ENCODE measurements at regions not wholly inside any gene's neighbourhood (a gene's known extent, or its start where the extent isn't known, plus 50 kb on each side); places are given as distances from the start of the nearest gene placed in this dataset.

DNA sequence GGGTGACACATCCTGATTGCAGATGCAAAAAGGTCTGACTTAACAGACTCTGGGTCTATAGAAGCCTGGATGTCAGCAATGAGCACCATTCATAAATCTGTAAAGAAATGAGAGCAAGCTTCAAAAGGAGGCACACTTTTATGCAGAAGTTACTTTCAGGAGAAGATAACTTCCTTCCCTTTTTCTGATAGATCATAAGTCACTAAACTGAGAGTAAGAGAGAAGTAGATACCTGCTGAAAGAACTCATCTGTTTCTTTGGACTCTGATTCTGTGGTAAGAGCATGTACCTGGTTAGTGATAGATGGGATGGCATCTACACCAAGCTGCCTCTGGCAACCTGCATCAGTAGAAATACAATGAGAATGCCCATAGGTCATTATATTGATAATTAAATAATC is 525.6 kb downstream of the CETN3 start:
- intact Hi-C loops (cut with micrococcal nuclease): no loop called here
- H3K4me3 Mint-ChIP-seq (ENCODE audit: low read depth): no peak overlapping the region

DNA sequence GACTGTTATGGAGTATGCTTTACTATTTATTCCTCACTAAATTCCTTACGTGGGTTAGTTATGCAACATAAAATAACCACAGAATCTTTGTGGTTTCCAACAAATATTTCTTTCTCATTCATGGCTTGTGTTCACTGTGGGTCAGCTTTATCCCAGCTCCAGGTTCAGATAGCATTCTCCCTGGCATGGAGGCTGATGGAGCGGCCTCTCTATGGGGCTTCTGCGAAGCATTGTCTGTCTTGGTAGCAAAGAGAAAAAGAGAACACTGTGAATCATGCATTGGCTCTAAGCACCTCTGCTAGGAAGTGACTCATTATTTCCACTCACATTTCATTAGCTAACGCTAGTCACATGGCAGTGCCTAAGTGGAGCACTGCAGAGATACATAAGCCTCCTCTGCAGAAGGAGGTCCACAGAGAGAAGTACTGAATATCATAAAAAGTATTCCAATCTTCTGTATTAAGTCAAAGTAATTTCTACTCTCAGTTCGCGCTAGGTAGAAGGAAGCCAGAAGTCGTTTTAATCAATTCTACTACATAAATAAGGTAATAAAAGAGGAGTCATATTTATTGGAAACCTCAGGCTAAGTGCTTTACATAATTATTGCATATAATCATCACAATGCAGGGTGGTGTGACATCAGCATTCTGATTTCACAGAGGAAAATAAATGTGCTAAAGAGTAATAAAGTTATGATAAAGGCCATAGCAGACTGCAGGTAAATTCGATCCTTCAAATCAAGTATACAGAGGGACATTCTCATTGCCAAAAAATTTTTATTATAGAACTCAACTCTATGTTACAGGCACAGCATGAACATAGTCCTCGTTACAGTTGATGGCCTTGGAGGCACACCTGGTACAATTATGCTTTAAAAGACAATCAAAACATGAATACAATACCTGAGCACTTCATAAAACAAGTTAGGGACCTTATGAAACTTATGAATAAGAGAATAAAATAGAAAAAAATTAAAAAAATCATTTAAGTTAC is 531.1 kb downstream of the CETN3 start:
- DNase-seq (ENCODE audit: low spot score): no peak
- no peaks in the 10 kb centered on the region for H3K27me3 Mint-ChIP-seq (ENCODE audit: low read depth)
- intact Hi-C loops (cut with micrococcal nuclease): no loop called here
- H3K4me1 Mint-ChIP-seq (ENCODE audit: low read depth): no peaks in the 10 kb centered on the region
- no peak overlapping the region for H3K4me3 Mint-ChIP-seq (ENCODE audit: low read depth)
- no peak overlapping the region for H3K27ac Mint-ChIP-seq
- no peaks in the 10 kb centered on the region for H3K9me3 Mint-ChIP-seq
- H3K36me3 Mint-ChIP-seq (ENCODE audit: low read depth): no peaks in the 10 kb centered on the region

More for the DNA sequence above, 525.6 kb downstream of the CETN3 start:
- Mint-ChIP-seq H3K9me3 (no peaks in the 10 kb centered on the region), H3K36me3 (ENCODE audit: low read depth) (no peaks in the 10 kb centered on the region), H3K4me1 (ENCODE audit: low read depth) (no peaks in the 10 kb centered on the region), H3K27ac (no peak overlapping the region), H3K27me3 (ENCODE audit: low read depth) (no peaks in the 10 kb centered on the region)
- no peak for DNase-seq (ENCODE audit: low spot score)

DNA sequence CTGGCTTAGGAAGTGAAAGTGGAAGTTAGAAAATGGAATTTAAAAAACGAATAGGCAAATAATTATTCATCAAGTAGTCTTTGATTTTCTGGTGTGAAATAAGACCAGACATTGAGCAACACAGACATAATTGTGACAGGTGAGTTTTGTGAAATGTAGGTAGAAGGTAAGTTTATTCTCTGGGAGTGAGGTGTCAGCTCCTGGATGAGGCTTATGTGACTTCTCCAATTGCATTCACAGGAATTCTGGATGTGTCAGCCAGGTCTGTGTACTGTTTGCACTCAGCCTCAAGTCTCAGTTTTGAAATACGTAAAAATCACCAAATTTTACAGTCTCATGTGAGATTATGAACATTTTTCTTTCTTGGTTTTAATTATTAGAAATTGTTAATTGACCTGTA is 537.6 kb downstream of the CETN3 start:
- Mint-ChIP-seq H3K4me1 (ENCODE audit: low read depth) (no peaks in the 10 kb centered on the region), H3K27me3 (ENCODE audit: low read depth) (no peaks in the 10 kb centered on the region), H3K36me3 (ENCODE audit: low read depth) (no peaks in the 10 kb centered on the region), H3K27ac (no peak overlapping the region), H3K9me3 (no peaks in the 10 kb centered on the region), H3K4me3 (ENCODE audit: low read depth) (no peak overlapping the region)
- intact Hi-C loops (cut with micrococcal nuclease): no loop called here
- no peak for DNase-seq (ENCODE audit: low spot score)

DNA sequence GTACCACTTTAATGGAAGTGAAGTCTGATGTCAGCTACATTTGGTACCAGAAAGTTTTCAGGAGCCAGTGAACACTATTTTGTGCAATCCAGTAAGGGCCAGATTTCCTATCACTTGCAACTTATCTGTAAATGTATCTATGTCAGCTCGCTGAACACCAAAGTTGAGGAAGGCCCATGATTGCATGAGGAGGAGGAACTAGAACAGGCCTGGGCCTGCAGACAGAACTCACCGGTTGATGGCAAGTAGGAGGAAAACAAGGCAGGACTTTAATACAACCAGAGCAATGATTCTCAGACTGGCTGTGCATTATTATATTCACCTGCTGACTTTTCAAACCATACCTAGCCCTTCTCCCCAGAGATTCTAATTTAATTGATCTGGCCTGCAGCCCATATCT is 540.2 kb downstream of the CETN3 start:
- no peaks in the 10 kb centered on the region for H3K36me3 Mint-ChIP-seq (ENCODE audit: low read depth)
- H3K9me3 Mint-ChIP-seq: no peaks in the 10 kb centered on the region
- no peak overlapping the region for H3K27ac Mint-ChIP-seq
- H3K27me3 Mint-ChIP-seq (ENCODE audit: low read depth): no peaks in the 10 kb centered on the region
- intact Hi-C loops (cut with micrococcal nuclease): no loop called here
- no peak for DNase-seq (ENCODE audit: low spot score)
- H3K4me3 Mint-ChIP-seq (ENCODE audit: low read depth): no peak overlapping the region
- H3K4me1 Mint-ChIP-seq (ENCODE audit: low read depth): no peaks in the 10 kb centered on the region

DNA sequence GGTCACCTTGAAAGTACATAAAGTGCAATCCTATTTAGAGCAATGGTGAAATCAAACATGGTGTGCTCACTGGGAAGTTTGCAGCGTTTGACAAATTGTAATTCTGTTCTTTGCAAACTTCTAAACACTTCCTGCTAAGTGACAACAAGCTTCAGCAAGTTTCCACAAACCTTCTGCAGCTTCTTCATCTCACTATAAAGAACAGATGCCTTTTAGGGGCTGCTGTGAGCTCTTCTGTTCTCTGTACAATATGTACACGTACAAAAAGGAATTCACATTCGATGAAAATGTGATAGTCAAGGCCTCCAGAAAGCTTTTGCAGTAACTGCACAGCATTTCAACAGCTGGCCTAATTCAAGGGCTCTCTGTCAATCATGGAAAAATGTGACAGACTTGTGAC is 543.1 kb downstream of the CETN3 start:
- no peak for DNase-seq (ENCODE audit: low spot score)
- Mint-ChIP-seq H3K27ac (no peak overlapping the region), H3K4me3 (ENCODE audit: low read depth) (no peak overlapping the region), H3K4me1 (ENCODE audit: low read depth) (no peaks in the 10 kb centered on the region), H3K9me3 (no peaks in the 10 kb centered on the region), H3K36me3 (ENCODE audit: low read depth) (no peaks in the 10 kb centered on the region), H3K27me3 (ENCODE audit: low read depth) (no peaks in the 10 kb centered on the region)
- intact Hi-C loops (cut with micrococcal nuclease): no loop called here

- H3K9me3 Mint-ChIP-seq: no peaks in the 10 kb centered on the region
- H3K36me3 Mint-ChIP-seq (ENCODE audit: low read depth): no peaks in the 10 kb centered on the region
- H3K27ac Mint-ChIP-seq: no peak overlapping the region
- no peaks in the 10 kb centered on the region for H3K27me3 Mint-ChIP-seq (ENCODE audit: low read depth)
- no peak overlapping the region for H3K4me3 Mint-ChIP-seq (ENCODE audit: low read depth)
- intact Hi-C loops (cut with micrococcal nuclease): no loop called here
- no peak for DNase-seq (ENCODE audit: low spot score)
- H3K4me1 Mint-ChIP-seq (ENCODE audit: low read depth): no peaks in the 10 kb centered on the region
These were observed 544.6 kb downstream of the CETN3 start for GRCh38 chr5:89864941-89865340.

DNA sequence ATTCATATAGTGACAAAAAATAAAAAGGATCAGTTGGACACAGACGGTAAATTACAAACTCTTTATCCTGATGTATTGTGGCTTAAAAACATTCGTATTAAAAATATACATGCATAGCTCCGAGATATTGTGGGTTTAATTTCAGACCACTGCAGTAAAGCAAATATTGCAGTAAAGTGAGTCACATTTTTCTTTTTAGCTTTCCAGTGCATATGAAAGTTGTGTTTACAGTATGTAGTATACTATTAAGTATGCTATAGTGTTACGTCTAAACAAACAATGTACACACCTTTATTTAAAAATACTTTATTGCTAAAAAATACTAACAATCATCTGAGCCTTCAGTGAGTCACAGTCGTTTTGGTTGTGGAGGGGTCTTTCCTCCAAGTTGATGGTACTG is 551.8 kb downstream of the CETN3 start:
- H3K36me3 Mint-ChIP-seq (ENCODE audit: low read depth): no peaks in the 10 kb centered on the region
- no peak for DNase-seq (ENCODE audit: low spot score)
- no peaks in the 10 kb centered on the region for H3K27me3 Mint-ChIP-seq (ENCODE audit: low read depth)
- no peak overlapping the region for H3K27ac Mint-ChIP-seq
- intact Hi-C loops (cut with micrococcal nuclease): no loop called here
- no peaks in the 10 kb centered on the region for H3K9me3 Mint-ChIP-seq
- no peaks in the 10 kb centered on the region for H3K4me1 Mint-ChIP-seq (ENCODE audit: low read depth)
- no peak overlapping the region for H3K4me3 Mint-ChIP-seq (ENCODE audit: low read depth)

- no peaks in the 10 kb centered on the region for H3K36me3 Mint-ChIP-seq (ENCODE audit: low read depth)
- DNase-seq (ENCODE audit: low spot score): no peak
- H3K27me3 Mint-ChIP-seq (ENCODE audit: low read depth): no peaks in the 10 kb centered on the region
- no peaks in the 10 kb centered on the region for H3K9me3 Mint-ChIP-seq
- no peak overlapping the region for H3K27ac Mint-ChIP-seq
- H3K4me1 Mint-ChIP-seq (ENCODE audit: low read depth): no peaks in the 10 kb centered on the region
- no peak overlapping the region for H3K4me3 Mint-ChIP-seq (ENCODE audit: low read depth)
- intact Hi-C loops (cut with micrococcal nuclease): no loop called here
These were observed 554.1 kb downstream of the CETN3 start for GRCh38 chr5:89855417-89855816.

DNA sequence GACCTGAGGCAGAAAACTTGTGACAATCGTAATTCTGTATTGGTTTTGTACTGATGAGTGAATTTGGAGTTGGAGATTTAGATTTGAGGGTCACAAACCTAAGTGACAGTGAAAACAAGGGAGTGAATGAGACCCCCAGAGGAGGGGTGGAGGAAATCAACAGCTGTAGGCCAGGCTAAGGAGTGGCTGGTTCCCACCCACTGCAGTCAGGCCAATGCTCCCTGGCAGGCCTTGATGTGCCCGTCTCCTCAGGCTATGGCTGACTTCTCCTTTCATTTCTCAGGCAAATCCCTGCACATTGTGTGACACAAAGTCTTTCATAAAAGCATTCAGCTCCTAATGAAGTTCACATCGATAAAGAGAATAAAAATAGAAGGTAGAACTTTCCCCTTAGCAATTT is 557.6 kb downstream of the CETN3 start:
- intact Hi-C loops (cut with micrococcal nuclease): no loop called here
- no peak for DNase-seq (ENCODE audit: low spot score)

DNA sequence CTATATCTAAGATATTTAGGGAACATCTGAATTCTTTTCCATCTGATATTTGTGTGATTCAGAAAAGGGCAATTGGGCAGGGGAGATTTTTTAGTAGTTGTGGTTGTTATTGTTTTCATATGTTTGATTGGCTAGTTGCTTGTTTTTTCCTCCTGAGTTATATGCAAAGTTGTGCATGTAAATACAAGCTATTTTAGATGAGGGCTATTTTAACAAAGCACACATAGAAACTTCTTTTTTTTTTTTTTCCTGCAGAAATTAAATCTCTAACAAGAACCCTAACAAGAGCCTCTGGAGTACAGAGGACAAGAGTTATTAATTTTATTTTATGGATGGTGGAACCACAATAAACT is 559.1 kb downstream of the CETN3 start:
- H3K9me3 Mint-ChIP-seq: no peaks in the 10 kb centered on the region
- H3K27me3 Mint-ChIP-seq (ENCODE audit: low read depth): no peaks in the 10 kb centered on the region
- no peak overlapping the region for H3K27ac Mint-ChIP-seq
- H3K4me1 Mint-ChIP-seq (ENCODE audit: low read depth): no peaks in the 10 kb centered on the region
- DNase-seq (ENCODE audit: low spot score): no peak
- no peak overlapping the region for H3K4me3 Mint-ChIP-seq (ENCODE audit: low read depth)
- intact Hi-C loops (cut with micrococcal nuclease): no loop called here
- H3K36me3 Mint-ChIP-seq (ENCODE audit: low read depth): no peaks in the 10 kb centered on the region

More for the DNA sequence above, 557.6 kb downstream of the CETN3 start:
- no peak overlapping the region for H3K27ac Mint-ChIP-seq
- no peaks in the 10 kb centered on the region for H3K36me3 Mint-ChIP-seq (ENCODE audit: low read depth)
- no peaks in the 10 kb centered on the region for H3K4me1 Mint-ChIP-seq (ENCODE audit: low read depth)
- H3K9me3 Mint-ChIP-seq: no peaks in the 10 kb centered on the region
- H3K27me3 Mint-ChIP-seq (ENCODE audit: low read depth): no peaks in the 10 kb centered on the region
- H3K4me3 Mint-ChIP-seq (ENCODE audit: low read depth): no peak overlapping the region

GRCh38 chr5:89849830-89850512 is 559.6 kb downstream of the CETN3 start:
- DNase-seq (ENCODE audit: low spot score): no peak
- H3K4me3 Mint-ChIP-seq (ENCODE audit: low read depth): no peak overlapping the region
- intact Hi-C loops (cut with micrococcal nuclease): no loop called here
- no peaks in the 10 kb centered on the region for H3K4me1 Mint-ChIP-seq (ENCODE audit: low read depth)
- no peaks in the 10 kb centered on the region for H3K27me3 Mint-ChIP-seq (ENCODE audit: low read depth)
- H3K36me3 Mint-ChIP-seq (ENCODE audit: low read depth): no peaks in the 10 kb centered on the region
- H3K9me3 Mint-ChIP-seq: no peaks in the 10 kb centered on the region
- no peak overlapping the region for H3K27ac Mint-ChIP-seq

DNA sequence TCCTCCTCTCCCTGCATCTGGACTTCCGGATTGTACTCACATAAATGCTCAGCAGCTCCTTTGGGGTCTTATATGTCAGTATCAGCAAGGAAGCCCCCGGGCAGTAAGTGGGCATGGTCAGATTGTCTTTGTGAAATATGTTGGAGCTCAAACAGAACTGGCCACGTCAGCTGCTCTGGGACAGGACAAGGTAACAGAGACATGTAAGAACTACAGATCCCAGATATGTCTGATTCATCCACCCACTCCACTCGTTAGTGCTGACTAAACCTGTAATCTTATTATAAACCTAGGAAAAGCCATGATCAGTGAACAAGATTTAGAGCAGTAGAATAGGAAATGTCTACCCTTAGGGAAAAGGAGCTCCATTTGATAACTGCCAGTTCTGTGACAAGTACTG is 561.8 kb downstream of the CETN3 start:
- intact Hi-C loops (cut with micrococcal nuclease): no loop called here
- no peaks in the 10 kb centered on the region for H3K27me3 Mint-ChIP-seq (ENCODE audit: low read depth)
- no peak overlapping the region for H3K4me3 Mint-ChIP-seq (ENCODE audit: low read depth)
- H3K27ac Mint-ChIP-seq: no peak overlapping the region
- no peaks in the 10 kb centered on the region for H3K9me3 Mint-ChIP-seq
- H3K36me3 Mint-ChIP-seq (ENCODE audit: low read depth): no peaks in the 10 kb centered on the region
- DNase-seq (ENCODE audit: low spot score): no peak
- no peaks in the 10 kb centered on the region for H3K4me1 Mint-ChIP-seq (ENCODE audit: low read depth)

DNA sequence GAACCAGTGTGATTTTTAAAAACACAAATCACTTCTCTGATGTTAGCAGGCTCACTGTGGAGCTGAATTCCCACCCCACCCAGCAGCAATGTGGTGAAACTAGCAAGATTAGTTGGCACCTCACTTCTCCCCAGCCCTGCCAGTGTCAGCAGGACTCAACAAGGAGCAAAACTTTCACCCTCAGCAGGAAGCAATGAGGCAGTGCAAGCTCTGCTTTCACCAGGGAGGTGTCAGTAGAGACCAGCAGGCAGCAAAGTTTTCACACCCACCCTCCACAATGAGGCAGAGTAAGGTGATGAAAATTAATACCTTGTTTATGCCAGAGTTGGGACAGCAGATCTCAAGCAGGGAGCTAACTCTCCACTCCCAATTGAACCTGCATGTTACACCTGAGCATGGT is 565.0 kb downstream of the CETN3 start:
- H3K9me3 Mint-ChIP-seq: no peaks in the 10 kb centered on the region
- DNase-seq (ENCODE audit: low spot score): no peak
- no peak overlapping the region for H3K4me3 Mint-ChIP-seq (ENCODE audit: low read depth)
- H3K27ac Mint-ChIP-seq: no peak overlapping the region
- H3K4me1 Mint-ChIP-seq (ENCODE audit: low read depth): no peaks in the 10 kb centered on the region
- intact Hi-C loops (cut with micrococcal nuclease): no loop called here
- no peaks in the 10 kb centered on the region for H3K36me3 Mint-ChIP-seq (ENCODE audit: low read depth)
- no peaks in the 10 kb centered on the region for H3K27me3 Mint-ChIP-seq (ENCODE audit: low read depth)

Measured in activated T-helper 2 cell treated with anti-CD3 and anti-CD28 coated beads, Interferon-gamma antibody, Interleukin-2, Interleukin-4, amounts not matched to agents 10 μg/mL and 5 μg/mL and 100 μg/mL, durations not matched to agents 14 hours and 24 hours and 36 hours (primary cell).